ENCODE measurements at regions not wholly inside any gene's neighbourhood (a gene's known extent, or its start where the extent isn't known, plus 50 kb on each side); places are given as distances from the start of the nearest gene placed in this dataset.

GRCh38 chrX:102067966-102068723 is 57.3 kb upstream of the TCEAL2 start:
- H3K27me3 Mint-ChIP-seq, result peaks cover 4 to 6% of the 10 kb centered on the region in 2 donors
- POLR2A ChIA-PET, result no interaction called here
- no peak overlapping the region for H3K4me3 Mint-ChIP-seq
- no peaks in the 10 kb centered on the region for H3K9me3 Mint-ChIP-seq
- H3K27ac Mint-ChIP-seq, result no peak overlapping the region
- no peaks in the 10 kb centered on the region for H3K4me1 Mint-ChIP-seq
- CTCF ChIA-PET, result interaction anchor here (0.8 to 1.0 kb wide), 2 partner anchors 796 to 833 kb away, joined by 3 to 5 read pairs; no protein-coding TSS in a partner anchor
- Histone ChIP-seq H3K27ac (ENCODE audit: low read depth, low read length) (no peak overlapping the region), H3K9me3 (ENCODE audit: low read length) (no peaks in the 10 kb centered on the region), H3K27me3 (ENCODE audit: insufficient read depth, low read length, poor library complexity, severe bottlenecking) (no peaks in the 10 kb centered on the region), H3K4me3 (ENCODE audit: low read length) (no peak overlapping the region), H3K4me1 (ENCODE audit: insufficient read depth, low read length) (no peaks in the 10 kb centered on the region), H3K36me3 (ENCODE audit: insufficient read depth, low read length) (no peaks in the 10 kb centered on the region)
- H3K36me3 Mint-ChIP-seq, result no peaks in the 10 kb centered on the region
- DNase-seq, result peak in 1 of 5 donors; percentile 0

DNA sequence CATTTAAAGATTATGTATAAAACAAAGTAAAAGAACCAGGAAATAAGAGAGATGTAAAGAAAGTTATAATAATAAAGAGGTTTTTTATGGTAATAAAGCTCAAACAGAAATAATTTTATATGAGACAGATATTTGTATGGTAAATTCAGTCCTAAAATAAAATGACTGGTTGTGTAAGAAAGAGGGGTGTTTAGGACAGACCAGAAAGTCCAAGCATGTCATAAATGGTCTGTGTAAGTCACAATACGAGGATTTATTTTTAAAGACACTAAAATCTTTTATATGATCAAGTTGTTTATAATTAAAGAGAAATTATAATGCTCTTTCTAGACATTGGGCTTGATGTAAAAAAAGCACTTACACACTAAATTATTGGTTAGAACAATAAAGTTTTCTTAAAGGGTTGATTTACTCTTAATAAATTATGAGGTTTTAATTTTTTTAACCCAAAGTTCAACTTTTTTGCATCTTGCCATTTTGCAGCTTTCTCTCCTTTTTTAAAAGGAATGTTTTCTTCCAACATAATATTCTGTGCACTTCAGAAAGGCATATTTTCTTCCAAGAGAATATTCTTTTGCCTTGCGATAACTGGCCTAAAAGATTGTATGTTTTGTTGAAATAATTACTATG is 61.9 kb upstream of the TCEAL2 start:
- Mint-ChIP-seq H3K27ac (no peak overlapping the region), H3K27me3 (peaks cover 0 to 11% of the 10 kb centered on the region in 2 donors), H3K4me1 (no peaks in the 10 kb centered on the region), H3K36me3 (no peaks in the 10 kb centered on the region), H3K9me3 (no peaks in the 10 kb centered on the region), H3K4me3 (no peak overlapping the region)
- no peak for DNase-seq
- H3K27ac ChIP-seq (ENCODE audit: low read depth, low read length), result no peak overlapping the region
- CTCF ChIA-PET, result no interaction called here
- no peak overlapping the region for H3K4me3 ChIP-seq (ENCODE audit: low read length)
- no peaks in the 10 kb centered on the region for H3K9me3 ChIP-seq (ENCODE audit: low read length)
- no peaks in the 10 kb centered on the region for H3K36me3 ChIP-seq (ENCODE audit: insufficient read depth, low read length)
- H3K4me1 ChIP-seq (ENCODE audit: insufficient read depth, low read length), result no peaks in the 10 kb centered on the region
- POLR2A ChIA-PET, result no interaction called here
- H3K27me3 ChIP-seq (ENCODE audit: insufficient read depth, low read length, poor library complexity, severe bottlenecking), result no peaks in the 10 kb centered on the region

DNA sequence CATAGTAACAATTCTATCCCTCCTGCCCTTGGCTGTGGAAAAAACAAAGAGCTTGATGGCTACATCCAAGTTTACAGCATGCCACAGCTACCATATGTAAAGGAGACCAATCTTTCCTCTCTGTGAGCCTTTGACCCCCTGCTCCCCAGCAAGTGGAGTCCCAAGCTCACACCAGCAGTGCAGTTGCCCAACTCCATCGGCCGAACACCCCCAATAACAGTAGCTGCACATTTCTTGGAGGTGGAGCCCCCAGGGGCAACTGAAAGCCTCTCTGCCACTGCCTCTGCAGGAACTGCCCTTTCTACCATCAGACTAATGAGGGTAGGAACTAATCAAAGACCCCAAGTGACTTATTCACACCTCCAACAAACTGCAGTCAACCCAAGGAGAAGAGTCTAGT is 81.0 kb upstream of the TCEAL2 start:
- Histone ChIP-seq H3K4me1 (ENCODE audit: insufficient read depth, low read length) (no peaks in the 10 kb centered on the region), H3K36me3 (ENCODE audit: insufficient read depth, low read length) (no peaks in the 10 kb centered on the region), H3K4me3 (ENCODE audit: low read length) (no peak overlapping the region), H3K9me3 (ENCODE audit: low read length) (no peaks in the 10 kb centered on the region), H3K27me3 (ENCODE audit: insufficient read depth, low read length, poor library complexity, severe bottlenecking) (no peaks in the 10 kb centered on the region), H3K27ac (ENCODE audit: low read depth, low read length) (no peak overlapping the region)
- Mint-ChIP-seq H3K36me3 (no peaks in the 10 kb centered on the region), H3K9me3 (peaks cover 0 to 3% (median 0%) of the 10 kb centered on the region in 5 donors), H3K4me3 (no peak overlapping the region), H3K27me3 (peaks cover 0 to 1% of the 10 kb centered on the region in 2 donors), H3K4me1 (no peaks in the 10 kb centered on the region), H3K27ac (no peak overlapping the region)
- no peak for DNase-seq
- POLR2A ChIA-PET, result no interaction called here
- CTCF ChIA-PET, result no interaction called here

DNA sequence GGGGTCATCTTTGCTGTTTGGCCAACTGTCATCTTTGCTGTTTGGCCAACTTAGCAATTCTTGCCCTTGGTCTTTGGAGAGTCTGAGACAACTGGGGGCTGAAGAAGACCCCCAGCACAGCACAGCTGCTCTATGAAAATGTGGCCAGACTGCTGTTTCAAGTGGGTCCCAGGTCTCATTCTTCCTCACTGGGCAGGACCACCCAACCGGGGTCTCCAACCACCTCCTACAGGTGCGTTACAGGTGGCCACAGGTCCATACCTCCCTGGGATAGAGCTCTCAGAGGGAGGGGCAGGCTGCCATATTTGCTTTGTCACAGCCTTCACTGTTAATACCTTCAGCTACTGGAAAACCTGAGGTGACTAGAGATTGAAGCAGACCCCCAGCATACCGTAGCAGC is 82.1 kb upstream of the TCEAL2 start:
- no peaks in the 10 kb centered on the region for H3K9me3 ChIP-seq (ENCODE audit: low read length)
- no peak overlapping the region for H3K27ac ChIP-seq (ENCODE audit: low read depth, low read length)
- Mint-ChIP-seq H3K9me3 (peaks cover 0 to 3% (median 0%) of the 10 kb centered on the region in 5 donors), H3K4me3 (no peak overlapping the region), H3K27ac (no peak overlapping the region), H3K4me1 (no peaks in the 10 kb centered on the region), H3K27me3 (peaks cover 0 to 4% of the 10 kb centered on the region in 2 donors), H3K36me3 (no peaks in the 10 kb centered on the region)
- CTCF ChIA-PET, result no interaction called here
- H3K27me3 ChIP-seq (ENCODE audit: insufficient read depth, low read length, poor library complexity, severe bottlenecking), result no peaks in the 10 kb centered on the region
- no peak overlapping the region for H3K4me3 ChIP-seq (ENCODE audit: low read length)
- POLR2A ChIA-PET, result no interaction called here
- no peaks in the 10 kb centered on the region for H3K4me1 ChIP-seq (ENCODE audit: insufficient read depth, low read length)
- no peaks in the 10 kb centered on the region for H3K36me3 ChIP-seq (ENCODE audit: insufficient read depth, low read length)
- no peak for DNase-seq

DNA sequence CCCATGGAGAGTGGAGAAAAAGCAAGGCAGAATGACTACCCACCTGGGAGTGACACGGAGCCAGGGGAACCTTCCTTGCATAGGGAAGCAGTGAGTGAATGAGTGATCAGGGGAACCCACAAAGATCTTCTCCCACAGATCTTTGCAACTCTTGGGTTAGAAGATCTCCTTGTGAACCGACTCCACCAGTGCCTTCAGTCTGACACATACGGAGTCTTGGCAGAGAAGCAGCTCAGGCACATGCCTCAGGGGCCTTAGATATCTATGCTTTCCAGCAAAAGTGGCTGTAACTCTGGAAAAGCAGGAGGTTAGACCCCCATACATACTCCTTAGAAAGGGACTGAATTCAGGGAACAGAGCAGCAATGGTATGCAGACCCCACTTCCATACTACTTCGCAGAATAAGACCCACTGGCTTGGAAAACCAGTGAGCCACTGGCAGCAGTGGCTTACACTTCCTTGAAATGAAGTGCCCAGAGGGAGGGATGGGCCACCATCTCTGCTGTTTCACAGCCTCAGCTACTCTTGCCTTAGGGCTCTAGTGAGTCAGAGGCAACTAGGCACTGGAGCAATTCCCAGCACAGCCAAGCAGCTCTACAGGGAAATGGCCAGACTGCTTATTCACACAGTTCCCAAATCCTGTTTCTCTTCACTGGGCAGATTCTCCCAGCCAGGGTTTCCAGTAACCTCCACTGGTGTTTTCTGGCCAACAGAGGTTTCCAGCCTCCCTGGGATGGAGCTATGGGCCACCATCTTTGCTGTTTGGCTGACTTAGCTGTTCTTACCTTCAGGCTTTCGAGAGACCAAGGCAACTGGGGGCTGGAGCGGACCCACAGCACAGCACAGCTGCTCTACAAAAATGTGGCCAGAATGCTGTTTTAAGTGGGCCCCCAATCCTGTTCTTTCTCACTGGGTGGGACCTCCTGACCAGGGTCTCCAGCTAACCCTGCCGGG is 82.8 kb upstream of the TCEAL2 start:
- peaks cover 0 to 6% of the 10 kb centered on the region in 2 donors for H3K27me3 Mint-ChIP-seq
- H3K4me1 Mint-ChIP-seq, result no peaks in the 10 kb centered on the region
- no peaks in the 10 kb centered on the region for H3K4me1 ChIP-seq (ENCODE audit: insufficient read depth, low read length)
- no peak overlapping the region for H3K4me3 Mint-ChIP-seq
- H3K9me3 ChIP-seq (ENCODE audit: low read length), result no peaks in the 10 kb centered on the region
- ChIA-PET POLR2A (no interaction called here), CTCF (no interaction called here)
- H3K36me3 ChIP-seq (ENCODE audit: insufficient read depth, low read length), result no peaks in the 10 kb centered on the region
- no peaks in the 10 kb centered on the region for H3K27me3 ChIP-seq (ENCODE audit: insufficient read depth, low read length, poor library complexity, severe bottlenecking)
- no peak overlapping the region for H3K27ac ChIP-seq (ENCODE audit: low read depth, low read length)
- no peak overlapping the region for H3K27ac Mint-ChIP-seq
- peaks cover 0 to 2% (median 0%) of the 10 kb centered on the region in 5 donors for H3K9me3 Mint-ChIP-seq
- H3K36me3 Mint-ChIP-seq, result no peaks in the 10 kb centered on the region
- H3K4me3 ChIP-seq (ENCODE audit: low read length), result no peak overlapping the region
- no peak for DNase-seq

DNA sequence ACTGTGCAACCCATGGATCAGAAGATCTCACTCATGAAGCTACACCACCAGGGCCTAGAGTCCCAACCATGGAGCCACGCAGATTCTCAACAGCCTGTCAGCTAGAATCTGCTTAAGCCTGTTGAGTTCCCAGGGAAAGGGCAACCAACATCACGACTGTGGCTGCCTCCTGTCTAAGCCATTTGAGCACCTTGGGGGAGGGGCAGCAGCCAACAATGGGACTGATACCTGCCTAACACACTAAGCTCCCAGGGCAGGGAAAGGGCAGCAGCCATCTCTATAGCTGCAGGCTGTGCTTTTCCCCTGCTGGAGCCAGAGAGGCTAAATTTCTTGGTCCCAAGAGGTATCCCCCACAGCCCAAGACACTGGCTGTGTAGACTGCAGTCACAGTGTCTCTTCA is 96.5 kb upstream of the TCEAL2 start:
- H3K4me1 ChIP-seq (ENCODE audit: insufficient read depth, low read length), result no peaks in the 10 kb centered on the region
- H3K9me3 Mint-ChIP-seq, result peaks cover 8 to 19% (median 16%) of the 10 kb centered on the region in 5 donors
- no peaks in the 10 kb centered on the region for H3K27me3 ChIP-seq (ENCODE audit: insufficient read depth, low read length, poor library complexity, severe bottlenecking)

GRCh38 chrX:102018208-102018607 is 86.4 kb upstream of the ZMAT1 start:
- H3K27me3 ChIP-seq (ENCODE audit: insufficient read depth, low read length, poor library complexity, severe bottlenecking), result no peaks in the 10 kb centered on the region
- H3K36me3 ChIP-seq (ENCODE audit: insufficient read depth, low read length), result no peaks in the 10 kb centered on the region
- H3K9me3 Mint-ChIP-seq, result peaks cover 2 to 14% (median 7%) of the 10 kb centered on the region in 5 donors
- no peak for DNase-seq
- POLR2A ChIA-PET, result no interaction called here
- H3K27me3 Mint-ChIP-seq, result peaks cover 0 to 2% of the 10 kb centered on the region in 2 donors
- no peaks in the 10 kb centered on the region for H3K9me3 ChIP-seq (ENCODE audit: low read length)
- H3K4me1 Mint-ChIP-seq, result no peaks in the 10 kb centered on the region
- no peak overlapping the region for H3K27ac Mint-ChIP-seq
- H3K4me3 ChIP-seq (ENCODE audit: low read length), result no peak overlapping the region
- CTCF ChIA-PET, result no interaction called here
- no peaks in the 10 kb centered on the region for H3K36me3 Mint-ChIP-seq
- H3K4me1 ChIP-seq (ENCODE audit: insufficient read depth, low read length), result no peaks in the 10 kb centered on the region
- H3K27ac ChIP-seq (ENCODE audit: low read depth, low read length), result no peak overlapping the region
- no peak overlapping the region for H3K4me3 Mint-ChIP-seq

More for the DNA sequence above, 96.5 kb upstream of the TCEAL2 start:
- ChIA-PET POLR2A (no interaction called here), CTCF (no interaction called here)
- no peak overlapping the region for H3K27ac Mint-ChIP-seq
- H3K36me3 Mint-ChIP-seq, result no peaks in the 10 kb centered on the region
- no peaks in the 10 kb centered on the region for H3K4me1 Mint-ChIP-seq
- Histone ChIP-seq H3K9me3 (ENCODE audit: low read length) (no peaks in the 10 kb centered on the region), H3K4me3 (ENCODE audit: low read length) (no peak overlapping the region), H3K36me3 (ENCODE audit: insufficient read depth, low read length) (no peaks in the 10 kb centered on the region), H3K27ac (ENCODE audit: low read depth, low read length) (no peak overlapping the region)
- H3K27me3 Mint-ChIP-seq, result peaks cover 7 to 11% of the 10 kb centered on the region in 2 donors
- DNase-seq, result no peak
- no peak overlapping the region for H3K4me3 Mint-ChIP-seq

DNA sequence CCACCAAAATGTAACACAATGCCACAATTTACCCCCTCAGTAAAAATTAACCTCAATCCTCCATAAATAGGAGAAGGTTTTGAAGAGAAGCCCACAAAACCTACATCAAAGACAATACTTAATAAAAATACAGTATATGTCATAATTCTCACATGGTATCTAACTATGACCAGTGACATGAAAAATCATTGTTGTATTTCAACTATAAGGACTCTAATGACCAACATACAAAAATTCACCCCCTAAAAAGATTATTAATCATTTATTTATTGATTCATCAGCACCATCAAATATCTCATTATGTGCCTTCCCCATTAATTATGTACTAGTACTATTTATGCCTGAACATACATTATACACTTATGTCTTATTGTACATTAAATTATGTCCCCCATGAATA is 77.1 kb upstream of the ZMAT1 start:
- Histone ChIP-seq H3K36me3 (ENCODE audit: insufficient read depth, low read length) (no peaks in the 10 kb centered on the region), H3K4me3 (ENCODE audit: low read length) (no peak overlapping the region), H3K27me3 (ENCODE audit: insufficient read depth, low read length, poor library complexity, severe bottlenecking) (no peaks in the 10 kb centered on the region), H3K9me3 (ENCODE audit: low read length) (no peaks in the 10 kb centered on the region), H3K4me1 (ENCODE audit: insufficient read depth, low read length) (no peaks in the 10 kb centered on the region), H3K27ac (ENCODE audit: low read depth, low read length) (no peak overlapping the region)
- no peaks in the 10 kb centered on the region for H3K36me3 Mint-ChIP-seq
- no peaks in the 10 kb centered on the region for H3K4me1 Mint-ChIP-seq
- peaks cover 0 to 6% (median 3%) of the 10 kb centered on the region in 5 donors for H3K9me3 Mint-ChIP-seq
- H3K27me3 Mint-ChIP-seq, result peaks cover 0 to 4% of the 10 kb centered on the region in 2 donors
- no peak overlapping the region for H3K27ac Mint-ChIP-seq
- CTCF ChIA-PET, result no interaction called here
- POLR2A ChIA-PET, result no interaction called here
- H3K4me3 Mint-ChIP-seq, result no peak overlapping the region
- no peak for DNase-seq
